ENCODE measurements at regions not wholly inside any gene's neighbourhood (a gene's known extent, or its start where the extent isn't known, plus 50 kb on each side); places are given as distances from the start of the nearest gene placed in this dataset.
A peak's percentile ranks its signal among the peaks of the same experiment; 100 is the strongest.
"Not testable (repeated sequence)": the region's sequence is repeated elsewhere in the genome, so short reads cannot be mapped to it uniquely, and the experiment has no call there.

GRCh38 chr2:156947261-156947660 is 310.2 kb upstream of the GALNT5 start:
- in situ Hi-C loops (cut with HindIII; ENCODE audit: low pct_unique_long_range_greater_than_20kb, low sequenced_read_pairs): no loop called here

DNA sequence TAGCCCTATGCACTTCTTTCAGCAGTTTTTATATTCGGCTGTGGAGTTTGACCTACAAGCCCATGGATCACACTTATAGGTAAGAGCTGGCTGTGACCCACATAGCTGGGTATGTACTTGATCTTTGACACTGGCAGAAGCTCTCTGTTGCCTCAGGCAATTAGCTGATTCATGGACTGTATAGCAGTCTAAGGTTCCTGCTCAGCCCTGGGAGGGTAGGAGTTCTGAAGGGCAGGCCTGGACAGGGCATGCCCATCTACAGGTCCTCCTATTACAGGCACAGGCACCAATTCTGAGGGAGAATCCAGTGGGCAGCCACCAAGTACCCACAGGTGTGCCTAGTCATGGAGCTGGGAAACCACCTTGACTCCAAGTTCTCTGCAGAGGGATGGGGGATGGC is 301.8 kb upstream of the GALNT5 start:
- no peak for DNase-seq (ENCODE audit: low read depth, low spot score)
- in situ Hi-C loops (cut with HindIII; ENCODE audit: low pct_unique_long_range_greater_than_20kb, low sequenced_read_pairs): no loop called here

More at GRCh38 chr2:156947261-156947660, 310.2 kb upstream of the GALNT5 start:
- DNase-seq (ENCODE audit: low read depth, low spot score): no peak

DNA sequence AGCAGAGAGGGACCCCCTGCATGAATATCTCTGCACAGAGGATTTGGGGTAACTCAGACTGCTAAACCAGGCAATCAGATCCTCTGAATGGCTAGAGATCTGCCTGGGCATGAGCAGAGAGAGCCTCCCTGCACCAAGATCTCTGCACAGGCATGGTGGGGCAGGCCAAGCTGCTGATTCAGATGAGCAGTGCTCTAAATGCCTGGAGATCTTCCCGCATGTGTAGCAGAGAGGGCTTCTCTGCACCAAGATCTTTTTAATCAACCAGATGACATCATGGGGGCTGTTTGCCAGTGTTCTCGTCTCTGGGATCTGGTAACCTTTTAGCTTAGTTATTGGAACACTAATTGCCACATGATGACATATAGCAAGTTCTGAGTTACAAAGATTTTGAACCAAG is 301.3 kb upstream of the GALNT5 start:
- in situ Hi-C loops (cut with HindIII; ENCODE audit: low pct_unique_long_range_greater_than_20kb, low sequenced_read_pairs): no loop called here
- DNase-seq (ENCODE audit: low read depth, low spot score): no peak

GRCh38 chr2:156958374-156958773 is 299.1 kb upstream of the GALNT5 start:
- in situ Hi-C loops (cut with HindIII; ENCODE audit: low pct_unique_long_range_greater_than_20kb, low sequenced_read_pairs): no loop called here
- DNase-seq (ENCODE audit: low read depth, low spot score): no peak

DNA sequence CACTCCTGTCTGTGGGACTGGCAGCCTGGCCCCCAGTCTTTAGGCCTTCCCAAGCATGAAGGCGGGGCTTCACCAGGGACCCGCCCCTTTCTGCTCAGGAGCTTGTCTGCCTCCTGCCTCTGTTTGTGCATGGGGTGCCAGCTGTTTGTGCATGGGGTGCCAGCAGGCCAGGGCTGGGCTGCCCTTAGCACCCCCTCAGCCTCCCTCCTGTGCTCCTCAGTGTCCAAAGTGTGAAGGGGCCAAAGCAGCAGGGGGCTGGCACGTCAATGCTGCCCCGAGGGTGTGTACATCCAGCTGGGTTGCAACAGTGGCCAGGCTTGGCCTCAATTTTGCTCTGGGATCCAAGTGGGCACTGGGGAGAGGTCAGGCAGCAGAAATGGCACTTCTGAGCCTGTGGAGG is 298.0 kb upstream of the GALNT5 start:
- in situ Hi-C loops (cut with HindIII; ENCODE audit: low pct_unique_long_range_greater_than_20kb, low sequenced_read_pairs): no loop called here
- DNase-seq (ENCODE audit: low read depth, low spot score): no peak

DNA sequence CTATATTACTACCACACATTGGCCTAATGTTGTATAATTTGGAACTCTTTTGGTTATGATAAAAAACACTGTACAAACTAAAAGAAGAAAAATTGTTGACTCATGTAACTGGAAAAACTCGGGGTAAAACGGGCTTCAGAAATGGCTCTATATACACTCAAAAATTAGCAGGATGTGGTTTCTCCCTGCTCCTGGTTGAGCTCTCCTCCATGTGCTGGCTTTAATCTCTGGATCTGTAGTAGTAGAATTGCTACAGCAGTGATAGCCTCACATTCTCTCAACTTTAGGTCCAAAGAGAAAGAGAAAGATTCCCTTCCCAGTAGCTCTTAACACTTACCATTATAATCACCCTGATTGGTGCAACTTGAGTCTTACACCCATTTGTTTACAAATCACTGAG is 274.9 kb upstream of the GALNT5 start:
- in situ Hi-C loops (cut with HindIII; ENCODE audit: low pct_unique_long_range_greater_than_20kb, low sequenced_read_pairs): no loop called here
- DNase-seq (ENCODE audit: low read depth, low spot score): no peak

DNA sequence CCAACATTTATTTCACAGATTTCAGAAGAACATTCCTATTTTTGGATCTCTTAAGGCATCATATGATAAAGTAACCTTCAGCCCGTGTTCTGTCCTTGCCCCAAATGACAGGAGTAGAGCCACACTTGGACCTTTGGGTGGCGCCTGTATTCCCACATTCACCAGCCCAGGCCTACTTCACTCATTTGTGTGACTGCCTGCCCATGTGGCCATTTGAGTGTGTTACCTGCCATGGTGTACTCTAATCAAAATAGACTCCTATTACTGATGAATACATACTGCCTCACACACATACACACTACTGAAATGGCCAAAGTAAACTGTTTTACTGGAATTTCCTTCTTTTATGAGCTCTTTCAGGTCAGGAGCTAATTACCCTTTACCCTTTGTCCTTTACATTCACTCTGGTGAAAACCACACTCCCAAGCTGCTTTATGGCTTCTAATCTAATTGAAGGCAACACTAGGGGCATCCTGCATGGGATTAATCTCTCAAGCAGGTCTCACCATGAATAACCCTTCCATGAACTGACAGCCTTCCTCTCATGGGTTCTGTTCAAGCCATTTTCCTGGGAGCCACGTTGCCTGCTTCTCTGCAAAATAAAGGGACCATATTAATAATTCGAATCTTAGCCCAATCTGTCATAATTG is 271.0 kb upstream of the GALNT5 start:
- DNase-seq (ENCODE audit: low read depth, low spot score): peak; percentile 38
- in situ Hi-C loops (cut with HindIII; ENCODE audit: low pct_unique_long_range_greater_than_20kb, low sequenced_read_pairs): no loop called here

- in situ Hi-C loops (cut with HindIII; ENCODE audit: low pct_unique_long_range_greater_than_20kb, low sequenced_read_pairs): no loop called here
- no peak for DNase-seq (ENCODE audit: low read depth, low spot score)
These were observed 257.8 kb upstream of the GALNT5 start for GRCh38 chr2:156999661-157000060.

DNA sequence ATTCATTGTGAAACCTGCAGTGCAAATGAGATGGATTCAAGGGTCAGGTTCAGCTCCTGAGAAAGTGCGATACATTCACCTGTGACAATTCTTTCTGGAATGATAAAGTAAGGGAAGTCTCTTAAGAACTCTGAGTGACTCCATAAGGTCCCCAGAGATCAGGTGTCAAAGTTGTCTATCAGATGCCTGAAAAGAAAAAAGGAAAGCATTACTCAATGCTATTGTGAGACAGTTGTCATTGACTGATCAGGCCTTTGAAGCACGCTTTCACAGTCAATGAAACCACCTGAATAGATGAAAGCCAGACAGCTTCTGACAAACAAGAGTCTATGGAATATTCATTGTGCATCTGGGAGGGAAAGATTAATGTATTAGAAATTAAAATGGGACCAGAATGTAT is 252.7 kb upstream of the GALNT5 start:
- in situ Hi-C loops (cut with HindIII; ENCODE audit: low pct_unique_long_range_greater_than_20kb, low sequenced_read_pairs): no loop called here

DNA sequence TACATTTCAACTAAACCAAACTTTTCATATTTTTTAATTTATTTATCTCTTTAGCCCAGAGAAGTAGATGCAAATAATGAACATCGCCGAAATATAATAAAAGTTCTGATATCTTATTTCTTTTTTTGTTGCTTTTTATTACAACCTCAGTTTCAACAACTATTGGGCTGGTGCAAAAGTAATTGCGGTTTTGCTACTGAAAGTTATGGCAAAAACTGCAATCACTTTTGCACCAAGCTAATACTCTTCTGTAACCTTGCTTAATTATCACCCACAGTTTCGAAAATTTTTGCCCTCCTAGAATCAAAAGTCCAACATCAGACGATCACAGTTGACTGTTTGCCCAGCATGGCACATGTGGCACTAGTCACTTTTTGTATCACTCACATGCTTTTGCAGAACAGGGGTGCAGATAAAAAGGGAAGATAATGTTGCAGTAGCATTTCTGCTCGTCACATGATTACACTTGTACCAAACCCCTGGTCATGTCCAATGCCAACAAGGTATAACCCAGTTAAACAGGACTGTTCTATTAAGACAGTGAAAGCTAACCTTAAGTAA is 242.4 kb upstream of the GALNT5 start:
- DNase-seq (ENCODE audit: low read depth, low spot score): no peak
- in situ Hi-C loops (cut with HindIII; ENCODE audit: low pct_unique_long_range_greater_than_20kb, low sequenced_read_pairs): no loop called here

More for the DNA sequence above, 252.7 kb upstream of the GALNT5 start:
- no peak for DNase-seq (ENCODE audit: low read depth, low spot score)

DNA sequence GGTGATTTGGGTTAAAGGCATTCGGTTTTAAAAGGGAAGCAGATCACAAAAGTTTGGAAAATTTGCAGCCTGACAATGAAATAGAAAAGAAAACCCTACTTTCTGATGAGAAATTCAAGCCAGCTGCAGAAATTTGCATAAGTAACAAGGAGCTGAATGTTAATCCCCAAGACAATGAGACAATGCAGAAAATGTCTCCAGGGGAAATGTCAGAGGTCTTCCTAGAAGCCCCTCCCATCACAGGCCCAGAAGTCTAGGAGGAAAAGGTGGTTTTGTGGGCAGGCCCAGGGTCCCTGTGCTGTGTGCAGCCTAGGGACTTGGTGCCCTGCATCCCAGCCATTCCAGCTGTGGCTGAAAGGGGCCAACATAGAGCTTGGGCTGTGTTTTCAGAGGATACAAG is 234.2 kb upstream of the GALNT5 start:
- DNase-seq (ENCODE audit: low read depth, low spot score): not testable (repeated sequence)

GRCh38 chr2:157024129-157024528 is 233.4 kb upstream of the GALNT5 start:
- no peak for DNase-seq (ENCODE audit: low read depth, low spot score)
- in situ Hi-C loops (cut with HindIII; ENCODE audit: low pct_unique_long_range_greater_than_20kb, low sequenced_read_pairs): no loop called here

More for the DNA sequence above, 234.2 kb upstream of the GALNT5 start:
- in situ Hi-C loops (cut with HindIII; ENCODE audit: low pct_unique_long_range_greater_than_20kb, low sequenced_read_pairs): not testable (repeated sequence)

GRCh38 chr2:157032017-157032416 is 225.5 kb upstream of the GALNT5 start:
- DNase-seq (ENCODE audit: low read depth, low spot score): peak; percentile 96
- in situ Hi-C loops (cut with HindIII; ENCODE audit: low pct_unique_long_range_greater_than_20kb, low sequenced_read_pairs): no loop called here

- in situ Hi-C loops (cut with HindIII; ENCODE audit: low pct_unique_long_range_greater_than_20kb, low sequenced_read_pairs): no loop called here
- no peak for DNase-seq (ENCODE audit: low read depth, low spot score)
These were observed 220.8 kb upstream of the GALNT5 start for GRCh38 chr2:157036726-157037125.

- in situ Hi-C loops (cut with HindIII; ENCODE audit: low pct_unique_long_range_greater_than_20kb, low sequenced_read_pairs): no loop called here
- DNase-seq (ENCODE audit: low read depth, low spot score): no peak
These were observed 213.7 kb upstream of the GALNT5 start for GRCh38 chr2:157043786-157044185.

- DNase-seq (ENCODE audit: low read depth, low spot score): no peak
- in situ Hi-C loops (cut with HindIII; ENCODE audit: low pct_unique_long_range_greater_than_20kb, low sequenced_read_pairs): no loop called here
These were observed 211.1 kb upstream of the GALNT5 start for GRCh38 chr2:157046396-157046795.

DNA sequence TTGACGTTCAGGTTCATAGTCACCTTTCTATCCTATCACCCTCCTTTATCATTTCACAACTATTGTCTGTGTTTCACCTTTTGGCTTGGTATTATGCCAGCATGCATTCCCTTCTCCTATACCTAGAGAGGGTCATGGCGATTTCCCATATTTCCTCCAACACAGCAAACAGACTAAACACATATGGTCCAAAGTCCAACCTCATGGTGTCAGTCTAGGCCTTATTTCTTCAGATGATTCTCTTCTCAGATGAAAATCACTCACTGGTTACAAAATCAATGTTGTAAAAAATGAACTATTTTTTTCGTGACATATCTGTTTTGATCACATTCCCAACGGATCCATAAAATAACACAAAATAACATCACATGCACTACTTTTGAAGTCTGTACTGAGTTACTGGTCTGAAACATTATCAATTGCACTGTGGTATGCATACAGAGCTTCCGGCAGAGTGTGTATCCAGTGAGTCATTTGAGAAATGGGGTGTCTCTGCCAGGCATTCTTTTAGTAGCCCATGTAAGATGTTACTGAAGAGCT is 204.8 kb upstream of the GALNT5 start:
- no peak for DNase-seq (ENCODE audit: low read depth, low spot score)

GRCh38 chr2:157053876-157054275 is 203.6 kb upstream of the GALNT5 start:
- in situ Hi-C loops (cut with HindIII; ENCODE audit: low pct_unique_long_range_greater_than_20kb, low sequenced_read_pairs): no loop called here
- DNase-seq (ENCODE audit: low read depth, low spot score): no peak

More for the DNA sequence above, 204.8 kb upstream of the GALNT5 start:
- in situ Hi-C loops (cut with HindIII; ENCODE audit: low pct_unique_long_range_greater_than_20kb, low sequenced_read_pairs): no loop called here

- DNase-seq (ENCODE audit: low read depth, low spot score): peak; percentile 72
- in situ Hi-C loops (cut with HindIII; ENCODE audit: low pct_unique_long_range_greater_than_20kb, low sequenced_read_pairs): no loop called here
These were observed 201.8 kb upstream of the GALNT5 start for GRCh38 chr2:157055660-157056199.

Measured in SK-MEL-5 (cell line).